ENCODE measurements at regions not wholly inside any gene's neighbourhood (a gene's known extent, or its start where the extent isn't known, plus 50 kb on each side); places are given as distances from the start of the nearest gene placed in this dataset.

DNA sequence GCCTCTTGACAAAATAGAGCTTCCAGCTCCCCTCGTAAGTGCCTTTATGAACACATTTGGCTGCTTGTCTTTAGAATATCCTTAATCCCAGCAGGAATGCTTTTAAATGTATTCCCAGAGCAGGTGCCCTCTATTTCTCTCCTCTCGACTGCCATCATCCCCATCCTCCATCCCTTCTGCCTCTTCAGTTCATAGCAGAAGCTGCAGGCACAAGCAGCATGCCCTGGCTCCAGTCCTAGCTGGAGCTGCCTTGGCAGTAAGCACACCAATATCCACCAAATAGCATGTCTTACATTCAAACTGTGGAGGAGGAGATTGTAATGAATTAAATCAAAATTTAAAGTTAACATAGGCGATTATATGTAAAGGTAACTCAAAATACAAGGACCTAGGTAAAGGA is 891.3 kb upstream of the SLC39A10 start:
- DNase-seq (ENCODE audit: low spot score), result no peak

DNA sequence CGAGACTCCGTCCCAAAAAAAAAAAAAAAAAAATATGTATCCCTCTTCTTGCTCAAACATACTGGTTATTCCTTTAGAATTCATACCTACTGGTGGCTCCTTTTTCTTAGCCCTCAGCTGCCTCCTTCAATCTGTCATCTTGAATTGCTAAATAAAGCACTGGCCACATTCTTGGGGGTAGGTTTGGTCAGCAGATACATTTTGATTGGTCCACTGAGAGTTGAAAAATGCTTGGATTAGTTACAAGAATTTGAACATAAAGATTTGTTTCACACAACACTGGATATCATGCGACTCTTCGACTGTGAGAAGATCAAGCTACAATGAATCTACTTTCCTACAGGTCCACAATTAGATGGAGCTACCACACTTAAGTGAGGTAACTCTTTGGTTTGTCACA is 906.1 kb upstream of the SLC39A10 start:
- no peak for DNase-seq (ENCODE audit: low spot score)

DNA sequence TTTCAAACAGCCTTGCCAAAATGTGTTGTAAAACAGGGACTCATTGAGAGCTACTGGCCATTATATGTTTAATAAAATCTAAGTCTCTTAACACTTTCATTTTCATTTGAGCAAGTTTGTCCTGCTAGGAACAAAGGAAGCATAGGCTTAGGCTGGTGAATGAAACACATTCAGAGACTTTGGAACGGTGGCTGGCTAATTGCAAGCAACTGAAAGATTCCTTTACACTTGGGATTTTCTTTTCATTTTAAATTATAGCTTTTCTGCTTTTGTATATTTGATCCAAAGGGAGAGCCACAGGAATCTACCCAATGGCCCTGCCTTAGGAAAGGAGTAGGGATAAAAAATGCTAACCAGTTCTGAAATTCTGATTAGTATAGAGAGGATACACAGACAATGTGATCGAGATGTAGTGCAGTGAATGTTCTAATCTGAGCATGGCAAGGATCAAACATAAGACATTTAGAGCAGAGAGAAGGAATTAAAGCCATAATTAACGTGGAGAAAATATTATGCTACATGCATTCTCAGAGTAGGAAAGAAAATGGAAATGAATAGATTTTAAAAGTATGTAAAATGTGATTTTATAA is 911.4 kb upstream of the SLC39A10 start:
- DNase-seq (ENCODE audit: low spot score), result no peak

DNA sequence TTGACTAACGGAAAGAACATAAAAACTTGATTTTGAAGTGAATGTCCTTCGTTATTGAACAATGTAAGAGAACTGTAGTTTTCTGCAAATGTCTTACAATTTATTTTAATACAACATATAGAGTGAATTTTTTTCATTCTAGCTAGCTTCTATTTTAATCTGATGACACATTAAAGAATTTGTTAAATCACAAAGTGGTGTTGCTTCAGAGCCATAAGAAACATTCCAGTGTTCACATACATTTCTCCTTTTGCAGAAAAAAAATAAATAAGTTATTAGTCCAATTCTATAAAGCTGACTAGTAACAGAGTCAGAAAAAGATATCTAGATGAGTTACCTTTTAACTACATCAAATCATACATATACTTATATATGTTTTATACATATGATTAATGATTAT is 914.3 kb upstream of the SLC39A10 start:
- DNase-seq (ENCODE audit: low spot score), result no peak

DNA sequence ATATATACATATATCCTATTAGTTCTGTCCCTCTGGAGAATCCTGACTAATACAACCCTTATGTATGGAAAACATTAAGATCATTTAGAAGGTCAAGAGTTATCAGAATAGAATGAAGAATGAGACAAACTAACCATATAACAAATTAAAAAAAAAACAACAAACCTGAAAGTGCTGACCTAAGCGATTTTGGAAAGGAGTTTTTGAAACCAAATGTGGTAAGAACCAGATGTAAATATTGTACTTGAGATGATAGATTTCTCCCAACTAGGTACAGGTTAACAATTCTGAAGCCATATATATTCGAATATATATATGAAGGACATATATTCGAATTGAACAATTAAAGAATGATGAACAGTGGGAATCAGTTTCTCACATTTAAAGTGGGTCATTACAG is 917.8 kb upstream of the SLC39A10 start:
- no peak for DNase-seq (ENCODE audit: low spot score)

DNA sequence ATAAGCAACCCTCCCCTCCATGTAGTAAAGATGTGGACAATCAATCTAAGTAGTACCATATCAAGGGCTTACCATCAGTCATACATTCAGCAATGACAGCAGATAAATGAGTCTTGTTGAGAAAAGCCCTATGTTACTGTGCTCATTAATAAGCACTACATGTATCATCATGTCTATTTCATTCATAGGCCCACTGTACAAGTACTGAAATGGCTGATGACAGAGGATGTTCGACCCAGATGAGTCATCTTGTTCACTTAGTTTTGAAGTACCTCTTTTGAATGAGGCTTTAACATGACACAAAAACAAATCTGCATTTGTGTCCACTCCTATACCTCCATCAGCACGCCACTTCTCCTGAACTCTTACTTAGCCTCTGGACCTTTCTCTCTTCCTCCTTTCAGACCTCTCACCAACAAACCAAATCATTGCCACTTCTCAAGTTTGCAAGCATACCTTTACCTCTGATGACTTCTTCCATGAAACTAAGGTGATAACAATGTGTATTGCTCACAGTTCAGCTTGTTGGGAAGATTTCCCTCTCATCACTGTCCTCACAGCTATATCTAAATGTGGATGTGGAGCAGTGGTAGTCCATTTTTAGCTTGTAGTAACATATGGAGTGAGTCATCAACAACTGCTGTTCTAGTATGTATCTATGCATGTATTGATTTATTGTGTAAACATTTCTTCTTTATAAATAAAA is 921.0 kb upstream of the SLC39A10 start:
- no peak for DNase-seq (ENCODE audit: low spot score)

DNA sequence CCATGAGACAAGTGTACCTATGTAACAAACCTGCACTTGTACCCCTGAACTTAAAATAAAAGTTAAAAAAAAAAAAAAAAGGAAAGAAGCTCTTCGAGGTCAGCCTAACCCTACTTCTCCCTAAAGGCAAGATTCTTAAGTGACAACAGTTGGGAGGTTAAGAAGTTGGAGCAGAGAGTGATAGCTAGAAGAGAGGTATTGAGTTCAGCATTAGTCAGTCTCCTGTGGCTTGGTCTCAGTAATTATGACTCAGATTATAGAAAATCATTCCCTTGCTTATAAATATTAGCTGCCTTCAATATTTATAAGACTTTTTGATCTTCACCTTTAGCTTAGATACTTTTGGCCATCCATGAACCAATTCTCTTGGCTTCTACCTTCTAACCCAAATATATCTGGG is 926.8 kb upstream of the SLC39A10 start:
- no peak for DNase-seq (ENCODE audit: low spot score)

DNA sequence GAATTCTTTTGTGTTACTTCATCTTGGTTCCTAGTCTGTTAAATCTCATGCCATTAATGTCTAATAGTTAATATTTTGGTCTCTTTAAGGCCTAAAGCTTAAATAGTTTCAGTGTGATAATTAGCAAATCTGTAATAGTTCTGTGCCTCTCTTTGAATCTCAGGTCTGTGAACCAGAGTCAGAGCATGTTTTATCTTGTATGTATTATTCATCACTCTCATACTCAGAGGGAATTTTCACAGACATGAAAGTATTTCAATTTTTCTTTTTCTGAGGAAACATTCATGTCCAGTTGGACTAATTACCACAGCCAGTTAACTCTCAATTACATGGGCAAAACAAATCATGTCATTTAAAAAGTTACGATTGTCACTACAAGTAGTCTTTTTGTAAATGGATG is 931.9 kb upstream of the SLC39A10 start:
- no peak for DNase-seq (ENCODE audit: low spot score)

DNA sequence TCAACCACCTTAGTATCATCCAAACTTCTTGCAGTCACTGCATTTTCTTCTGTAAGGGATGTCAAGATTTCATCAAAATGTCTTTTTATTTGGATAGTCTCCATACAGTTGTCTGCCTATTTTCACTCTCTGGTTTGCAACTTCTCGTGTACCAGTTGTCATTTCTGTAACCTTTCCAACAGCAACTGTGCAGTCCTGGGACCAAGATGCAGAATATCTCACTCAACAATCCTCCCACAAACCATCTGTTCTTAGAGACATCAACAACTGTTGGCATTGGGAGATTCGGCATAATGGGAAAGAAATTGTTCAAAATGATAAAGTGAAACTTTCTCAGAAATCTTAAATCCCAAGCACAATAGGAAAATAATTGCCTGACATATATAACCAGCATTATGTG is 933.6 kb upstream of the SLC39A10 start:
- no peak for DNase-seq (ENCODE audit: low spot score)

DNA sequence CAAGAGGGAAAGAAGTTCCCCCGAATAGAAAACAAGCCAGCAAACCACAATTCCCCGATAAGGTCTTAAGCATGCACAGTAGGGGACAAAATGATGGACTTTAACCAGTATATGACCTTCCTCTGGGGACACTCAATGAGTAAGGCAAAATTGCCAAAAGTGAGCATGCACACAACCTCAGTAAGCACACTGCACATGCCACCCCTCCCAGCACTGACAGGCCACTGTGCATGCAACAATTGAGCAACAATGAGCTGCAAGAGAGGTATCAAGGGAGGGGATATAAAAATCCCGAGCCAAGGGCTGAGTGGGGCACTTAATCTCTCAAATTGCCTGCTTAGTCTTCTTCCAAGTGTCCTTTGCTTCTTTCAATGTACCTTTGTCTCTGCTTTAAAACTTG is 935.8 kb upstream of the SLC39A10 start:
- DNase-seq (ENCODE audit: low spot score), result no peak

DNA sequence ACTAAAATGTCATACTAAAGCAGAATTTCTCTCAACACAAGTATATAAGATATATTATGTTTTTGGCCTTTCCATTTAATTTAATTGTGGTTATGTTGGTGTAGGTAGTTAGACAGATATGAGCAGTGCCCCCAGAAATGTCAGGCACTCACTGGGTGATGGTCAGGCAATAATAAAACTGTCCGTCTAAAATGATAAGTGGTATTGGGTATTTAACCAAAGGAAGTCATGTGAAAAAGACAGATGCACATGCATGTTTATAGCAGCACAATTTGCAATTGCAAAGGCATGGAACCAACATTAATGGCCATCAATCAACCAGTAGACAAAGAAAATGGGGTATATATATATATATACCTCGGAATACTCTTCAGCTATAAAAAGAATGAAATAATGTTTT is 936.6 kb upstream of the SLC39A10 start:
- no peak for DNase-seq (ENCODE audit: low spot score)

DNA sequence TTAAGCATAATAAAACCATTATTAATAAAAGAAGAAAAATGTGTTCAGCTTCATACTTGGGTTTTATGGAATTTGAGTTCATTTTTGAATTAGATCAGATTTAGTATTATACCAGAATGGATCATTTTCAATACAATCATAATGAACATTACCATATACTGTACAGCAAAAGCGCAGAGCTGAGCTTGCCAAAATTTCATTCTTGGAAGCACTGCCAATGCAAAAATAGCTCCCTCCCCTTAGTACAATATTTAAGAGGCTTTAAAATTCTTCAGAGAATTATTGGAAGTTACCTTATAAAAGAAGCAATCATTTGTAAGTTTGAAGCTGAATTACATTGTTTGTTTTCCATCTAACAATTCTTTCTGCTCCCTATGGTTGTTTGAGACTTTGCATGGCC is 938.1 kb upstream of the SLC39A10 start:
- DNase-seq (ENCODE audit: low spot score), result no peak

DNA sequence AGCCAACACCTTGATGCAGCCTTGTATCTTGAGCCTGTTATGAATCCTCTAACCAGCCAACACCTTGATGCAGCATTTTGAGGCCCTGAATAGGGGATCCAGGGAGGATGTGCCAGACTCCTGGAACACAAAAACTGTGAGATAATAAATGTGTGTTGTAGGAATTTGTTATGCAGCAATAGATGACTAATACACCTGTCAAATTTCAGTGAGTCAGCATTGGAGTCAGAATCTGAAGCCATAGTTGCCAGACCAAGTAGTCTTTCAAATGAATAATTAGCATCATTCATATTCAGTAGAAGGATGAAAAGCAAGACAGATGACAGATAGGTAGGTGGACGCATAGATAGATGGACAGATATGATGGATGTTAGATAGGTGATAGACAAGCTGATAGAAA is 942.5 kb upstream of the SLC39A10 start:
- DNase-seq (ENCODE audit: low spot score), result no peak

DNA sequence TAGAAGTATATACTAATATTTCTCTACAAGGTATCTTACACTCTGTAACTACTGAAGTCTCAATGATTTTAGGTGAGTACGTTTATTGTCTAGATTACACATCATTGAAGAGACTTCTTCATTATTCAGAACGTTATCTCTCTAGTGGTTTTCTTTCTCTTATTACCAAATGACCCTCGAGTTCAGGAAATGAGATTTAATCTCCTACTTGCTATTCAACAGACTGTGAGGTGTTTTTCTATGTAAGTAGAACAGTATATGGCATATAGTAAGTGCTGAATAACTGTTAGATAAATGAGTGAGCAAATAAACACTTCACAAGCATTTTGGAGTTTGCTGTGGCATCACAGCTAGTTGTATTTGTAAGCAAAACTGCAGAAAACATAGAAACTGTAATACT is 947.2 kb upstream of the SLC39A10 start:
- no peak for DNase-seq (ENCODE audit: low spot score)

DNA sequence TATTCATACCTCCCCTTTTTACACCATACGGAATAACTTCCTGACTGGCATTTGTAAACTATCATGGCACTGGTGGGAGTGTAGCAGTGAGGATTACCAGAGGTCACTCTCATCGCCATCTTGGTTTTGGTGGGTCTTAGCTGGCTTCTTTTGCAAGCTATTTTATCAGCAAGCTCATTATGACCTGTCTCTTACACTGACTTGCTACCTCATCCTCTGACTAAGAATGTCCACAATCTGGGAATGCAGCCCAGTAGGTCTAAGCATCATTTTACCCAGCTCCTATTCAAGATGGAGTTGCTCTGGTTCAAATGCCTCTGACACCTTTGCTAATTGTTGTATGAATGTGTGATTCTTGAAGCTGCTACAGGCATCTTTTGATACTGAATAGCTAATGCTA is 950.8 kb upstream of the SLC39A10 start:
- no peak for DNase-seq (ENCODE audit: low spot score)

DNA sequence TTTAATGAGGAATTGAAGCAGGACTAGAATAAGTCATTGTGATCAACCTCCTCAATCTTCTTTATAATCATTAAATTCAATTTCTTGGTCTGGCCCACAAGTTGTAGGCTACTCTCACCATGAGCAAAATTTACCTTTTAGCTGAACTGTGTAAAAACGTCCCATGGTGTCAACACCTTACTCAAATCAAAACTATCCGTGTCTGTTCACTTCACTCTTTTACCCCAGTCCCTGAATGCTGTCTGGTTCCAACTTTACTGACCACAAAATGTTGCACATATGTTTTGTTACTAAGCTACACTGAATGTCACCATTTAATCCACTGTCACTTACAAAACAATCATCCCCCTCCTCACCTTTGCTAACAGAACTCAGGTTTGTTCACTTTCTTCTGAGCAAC is 951.6 kb upstream of the SLC39A10 start:
- DNase-seq (ENCODE audit: low spot score), result no peak

DNA sequence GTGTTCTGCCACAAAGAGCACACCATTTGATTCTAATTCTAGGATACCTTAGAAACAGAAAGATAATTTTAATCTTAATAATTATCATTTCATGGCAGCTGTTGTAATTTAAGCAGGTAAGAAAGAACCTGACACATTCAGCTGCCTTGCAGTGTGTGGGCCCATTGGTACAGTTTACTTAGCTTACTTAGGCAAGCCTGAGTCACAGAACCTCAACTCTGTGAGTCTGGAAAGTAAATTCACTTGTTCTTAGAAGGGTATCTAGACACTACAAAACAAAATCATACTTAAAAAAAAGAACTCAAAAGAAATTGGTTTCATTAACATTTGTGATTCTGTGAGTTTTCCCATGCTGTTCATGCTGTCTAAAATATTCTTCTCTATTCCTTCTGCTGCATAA is 956.3 kb upstream of the SLC39A10 start:
- no peak for DNase-seq (ENCODE audit: low spot score)

DNA sequence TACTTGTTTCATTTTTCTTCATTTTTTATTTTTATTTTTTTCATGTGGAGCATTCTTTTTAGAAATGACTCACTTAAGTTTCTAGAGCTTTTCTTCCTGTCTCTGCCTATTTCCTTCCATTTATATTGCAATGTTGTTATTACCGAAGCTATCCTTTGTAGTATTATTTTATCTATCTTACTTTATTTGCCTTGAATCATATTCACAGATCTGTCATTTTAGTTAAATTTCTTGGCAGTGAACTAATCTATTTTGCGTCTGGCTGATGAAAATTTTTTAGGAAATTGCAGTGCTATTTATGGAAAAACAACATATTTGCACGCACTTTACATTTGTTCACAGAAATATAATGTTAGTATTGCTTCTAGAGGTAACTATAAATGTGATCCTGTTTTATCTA is 956.9 kb upstream of the SLC39A10 start:
- no peak for DNase-seq (ENCODE audit: low spot score)

DNA sequence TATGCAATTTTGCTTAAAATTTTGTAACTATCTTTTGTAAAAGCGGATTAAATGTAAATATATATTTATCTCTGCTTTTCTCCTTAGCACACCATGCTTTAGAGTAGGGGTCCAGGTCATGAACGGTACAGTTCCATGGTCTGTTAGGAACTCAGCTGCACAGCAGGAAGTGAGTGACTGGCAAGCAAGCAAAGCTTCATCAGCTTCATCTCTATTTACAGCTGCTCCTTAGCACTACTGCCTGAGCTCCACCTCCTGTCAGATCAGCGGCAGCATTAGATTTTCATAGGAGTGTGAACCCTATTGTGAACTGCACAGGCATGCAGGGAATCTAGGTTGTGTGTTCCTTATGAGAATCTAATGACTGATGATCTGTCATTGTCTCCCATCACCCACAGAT is 959.0 kb upstream of the SLC39A10 start:
- DNase-seq (ENCODE audit: low spot score), result no peak

DNA sequence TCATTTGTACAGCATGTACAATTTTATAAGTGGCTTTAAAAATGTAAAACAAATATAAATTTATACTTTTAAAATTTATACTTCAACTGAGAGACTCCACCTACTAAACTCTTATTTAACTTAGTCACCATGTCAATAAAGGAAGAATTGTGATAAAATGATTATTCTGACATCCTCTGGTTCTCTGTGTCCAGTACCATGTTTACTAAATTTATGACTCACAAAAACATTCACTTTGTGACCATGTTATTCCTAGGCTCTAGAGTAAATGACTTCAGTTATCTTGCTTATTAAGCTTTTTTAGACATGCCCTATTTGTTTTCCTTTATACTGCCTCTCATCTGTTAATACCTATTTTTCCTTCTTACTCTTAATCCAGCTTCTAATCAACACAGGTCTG is 959.6 kb upstream of the SLC39A10 start:
- DNase-seq (ENCODE audit: low spot score), result no peak

DNA sequence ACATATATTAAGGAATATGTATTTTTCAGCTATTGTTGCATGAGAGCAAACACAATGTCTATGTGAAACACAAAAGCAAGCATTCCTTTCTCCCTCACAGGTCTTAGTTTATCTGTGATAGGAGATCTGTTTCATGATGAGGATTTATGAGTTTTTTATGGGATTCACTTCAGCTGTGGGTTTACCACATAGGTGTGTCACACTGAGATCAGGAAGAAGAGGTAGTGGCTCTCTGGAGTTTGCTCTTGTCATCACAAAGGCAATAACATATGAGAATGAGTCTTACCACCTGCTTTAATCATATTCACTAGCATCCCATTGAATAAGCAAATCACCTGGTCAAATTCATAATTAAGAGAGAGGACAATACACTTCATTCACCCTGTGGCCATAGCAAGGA is 960.3 kb upstream of the SLC39A10 start:
- DNase-seq (ENCODE audit: low spot score), result no peak

DNA sequence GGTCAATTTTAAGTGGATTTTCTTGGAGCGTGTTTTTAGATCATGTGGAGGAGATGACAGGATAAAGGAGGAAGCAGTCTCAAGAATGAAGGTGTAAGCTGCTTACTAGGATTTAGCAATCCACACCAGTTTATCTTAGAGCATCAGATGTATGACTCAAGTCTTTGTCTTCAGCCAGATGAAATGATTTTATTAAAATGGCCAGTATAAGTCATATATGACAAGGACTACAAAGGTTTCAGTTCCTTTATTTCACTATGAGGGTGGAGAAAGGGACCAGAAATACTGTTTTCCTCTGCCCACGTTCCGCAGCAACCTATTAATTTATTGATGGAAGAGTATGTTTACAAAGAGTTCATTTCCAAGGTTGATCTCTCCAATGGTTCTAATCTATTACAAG is 970.5 kb upstream of the SLC39A10 start:
- no peak for DNase-seq (ENCODE audit: low spot score)

DNA sequence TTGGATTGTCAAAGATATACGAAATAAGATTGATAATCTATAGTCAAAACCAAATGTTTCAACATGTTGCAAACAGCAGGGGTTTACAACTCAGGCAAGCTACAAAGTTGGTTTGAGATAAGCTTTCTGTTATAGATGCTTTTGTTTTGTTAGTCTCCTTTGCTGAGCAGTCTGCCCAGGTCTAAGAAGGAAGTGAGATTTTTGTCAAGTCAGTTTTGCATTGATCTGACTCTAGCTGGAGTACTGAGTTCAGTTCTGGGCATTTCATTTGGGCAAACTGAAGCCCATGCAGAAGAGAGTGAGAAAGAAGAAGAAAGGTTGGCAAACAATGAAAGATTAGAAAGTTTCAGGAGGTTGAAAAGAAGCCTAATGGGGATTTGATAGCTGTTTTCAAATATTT is 983.0 kb upstream of the SLC39A10 start:
- DNase-seq (ENCODE audit: low spot score), result no peak

DNA sequence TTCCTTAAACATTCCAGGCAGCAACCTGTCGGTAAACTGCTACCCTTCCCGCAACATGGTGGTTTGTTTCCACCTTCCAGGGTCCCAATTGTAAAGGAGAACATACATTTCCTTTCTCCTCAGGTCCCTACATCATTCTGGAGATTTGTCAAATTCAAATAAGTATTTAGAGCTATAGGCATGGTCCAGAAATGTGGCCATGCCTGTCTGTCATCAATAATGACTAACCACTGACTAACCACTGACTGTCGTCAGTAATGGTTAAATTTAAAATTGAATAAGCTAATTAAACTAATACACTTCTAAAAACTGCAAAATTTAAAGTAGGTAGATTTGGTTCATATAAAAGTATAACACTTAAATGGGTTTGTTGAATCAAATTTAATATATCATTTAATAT is 984.0 kb upstream of the SLC39A10 start:
- DNase-seq (ENCODE audit: low spot score), result no peak

Data from HuH-7 (cell line).